Activated CD8-positive, alpha-beta memory T cell treated with anti-CD3 and anti-CD28 coated beads for 4 hours (primary cell): ENCODE measurements at regions not wholly inside any gene's neighbourhood (a gene's known extent, or its start where the extent isn't known, plus 50 kb on each side); places are given as distances from the start of the nearest gene placed in this dataset.

Experiments
- DNase-seq, 2 donors: peaks; one replicate each; pipeline ENCODE4 v3.0.0-alpha.2; 2020; ENCODE audit warnings: low read depth in 2 of 2

- no peak for DNase-seq
Observed at GRCh38 chr5:2569774-2570542, 181.5 kb downstream of the IRX2 start.

- no peak for DNase-seq
Observed at GRCh38 chr5:2569176-2569575, 182.3 kb downstream of the IRX2 start.

GRCh38 chr5:2566284-2566683 lies 185.2 kb downstream of the IRX2 start:
- DNase-seq, result no peak

GRCh38 chr5:2565147-2565546 lies 186.3 kb downstream of the IRX2 start:
- DNase-seq, result no peak

GRCh38 chr5:2563046-2563445 lies 188.4 kb downstream of the IRX2 start:
- no peak for DNase-seq

GRCh38 chr5:2562036-2562435 lies 189.4 kb downstream of the IRX2 start:
- DNase-seq, result no peak

- DNase-seq, result no peak
Observed at GRCh38 chr5:2560435-2560834, 191.0 kb downstream of the IRX2 start.

- no peak for DNase-seq
Observed at GRCh38 chr5:2557435-2557834, 194.0 kb downstream of the IRX2 start.

- no peak for DNase-seq
Observed at GRCh38 chr5:2556375-2556966, 195.0 kb downstream of the IRX2 start.

- DNase-seq, result no peak
Observed at GRCh38 chr5:2553611-2554010, 197.9 kb downstream of the IRX2 start.

- no peak for DNase-seq
Observed at GRCh38 chr5:2550509-2550908, 201.0 kb downstream of the IRX2 start.

- no peak for DNase-seq
Observed at GRCh38 chr5:2549900-2550299, 201.6 kb downstream of the IRX2 start.

GRCh38 chr5:2549354-2549753 lies 202.1 kb downstream of the IRX2 start:
- DNase-seq, result no peak

GRCh38 chr5:2546938-2547337 lies 204.5 kb downstream of the IRX2 start:
- no peak for DNase-seq

- no peak for DNase-seq
Observed at GRCh38 chr5:2544003-2544402, 207.5 kb downstream of the IRX2 start.

GRCh38 chr5:2542821-2543220 lies 208.7 kb downstream of the IRX2 start:
- no peak for DNase-seq

- no peak for DNase-seq
Observed at GRCh38 chr5:2542026-2542425, 209.5 kb downstream of the IRX2 start.

- DNase-seq, result no peak
Observed at GRCh38 chr5:2538169-2538568, 213.3 kb downstream of the IRX2 start.

GRCh38 chr5:2537378-2538145 lies 213.9 kb downstream of the IRX2 start:
- no peak for DNase-seq

- no peak for DNase-seq
Observed at GRCh38 chr5:2536632-2537377, 214.7 kb downstream of the IRX2 start.

- DNase-seq, result no peak
Observed at GRCh38 chr5:2534970-2535369, 216.5 kb downstream of the IRX2 start.

- no peak for DNase-seq
Observed at GRCh38 chr5:2534251-2534650, 217.2 kb downstream of the IRX2 start.
